ENCODE measurements at regions not wholly inside any gene's neighbourhood (a gene's known extent, or its start where the extent isn't known, plus 50 kb on each side); places are given as distances from the start of the nearest gene placed in this dataset.
A peak's percentile ranks its signal among the peaks of the same experiment; 100 is the strongest.

DNA sequence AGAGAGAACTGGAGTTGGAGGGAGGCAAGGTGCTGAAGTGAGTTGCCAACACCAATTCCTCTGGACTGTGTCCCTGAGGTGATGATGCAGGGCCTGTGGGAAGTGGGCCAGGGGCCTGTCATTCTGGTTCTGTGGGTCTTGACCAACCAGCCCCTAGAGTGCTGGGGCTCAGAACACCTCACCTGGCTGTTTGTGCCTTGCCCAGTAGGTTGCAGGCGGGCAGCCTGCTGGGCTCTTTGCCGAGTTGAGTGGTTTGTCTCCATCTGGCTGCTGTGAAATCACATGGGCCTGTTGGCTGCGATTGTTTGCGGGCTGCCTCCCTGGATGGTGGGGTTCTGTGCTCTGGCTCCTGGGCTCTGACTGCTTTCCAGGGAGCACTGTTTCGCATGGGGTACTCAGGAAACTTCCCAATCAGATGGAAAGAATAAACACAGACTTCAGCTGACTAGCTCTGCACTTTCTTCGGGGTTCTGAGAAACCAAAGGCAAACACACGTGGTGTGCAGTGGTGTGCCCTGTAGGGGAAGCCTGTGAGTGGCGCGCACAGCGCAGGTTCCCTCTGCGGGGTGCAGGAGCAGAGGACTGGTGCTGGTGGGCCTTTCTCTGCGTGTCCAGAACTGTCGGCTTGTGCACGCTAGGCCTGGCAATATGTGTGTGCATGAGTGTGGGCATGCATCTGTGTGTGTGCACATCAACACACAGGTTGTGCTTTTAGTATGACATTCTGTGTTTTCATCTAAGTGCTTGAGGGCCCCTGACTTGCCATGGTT is 95.1 kb downstream of the RHOU start:
- Mint-ChIP-seq H3K27ac (no peak overlapping the region), H3K9me3 (no peaks in the 10 kb centered on the region), H3K4me1 (peaks cover 45% of the 10 kb centered on the region), H3K36me3 (ENCODE audit: low read depth) (no peaks in the 10 kb centered on the region), H3K27me3 (peaks cover 19% of the 10 kb centered on the region), H3K4me3 (no peak overlapping the region)
- no peak for DNase-seq
- intact Hi-C loops (cut with micrococcal nuclease) = no loop called here

DNA sequence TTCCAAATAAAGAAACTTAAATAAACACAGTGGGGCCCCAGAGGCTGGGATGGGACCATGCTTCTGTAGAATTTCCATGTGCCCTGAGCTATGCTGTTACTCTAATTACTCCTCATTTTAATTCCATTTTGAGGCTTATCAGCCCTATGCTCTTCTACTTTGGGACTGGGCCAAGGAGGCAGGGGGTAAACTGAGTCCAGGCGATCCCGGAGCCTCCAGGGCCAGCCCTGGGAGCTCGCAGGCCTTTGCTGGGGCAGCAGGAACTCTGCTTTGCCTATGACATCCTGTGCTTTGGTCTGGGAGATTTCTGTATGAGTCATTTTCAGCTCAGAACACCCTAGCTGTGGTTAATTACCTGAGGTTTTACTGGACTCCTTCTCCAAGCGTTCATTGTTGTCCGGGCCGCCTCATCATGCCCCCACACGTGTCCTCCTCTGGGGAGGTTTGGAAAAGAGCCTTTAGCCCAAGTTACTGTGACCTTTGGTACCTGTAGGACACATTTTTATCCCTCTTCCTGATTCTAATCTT is 95.7 kb downstream of the RHOU start:
- Mint-ChIP-seq H3K27ac (no peak overlapping the region), H3K4me1 (peaks cover 42% of the 10 kb centered on the region), H3K4me3 (peak overlapping the region; percentile 12), H3K36me3 (ENCODE audit: low read depth) (no peaks in the 10 kb centered on the region), H3K27me3 (peaks cover 24% of the 10 kb centered on the region), H3K9me3 (no peaks in the 10 kb centered on the region)
- peak; percentile 68 for DNase-seq
- intact Hi-C loops (cut with micrococcal nuclease) = no loop called here

GRCh38 chr1:228833911-228834688 is 98.8 kb downstream of the RHOU start:
- Mint-ChIP-seq H3K27ac (no peak overlapping the region), H3K4me3 (no peak overlapping the region), H3K27me3 (peaks cover 26% of the 10 kb centered on the region), H3K9me3 (no peaks in the 10 kb centered on the region), H3K36me3 (ENCODE audit: low read depth) (no peaks in the 10 kb centered on the region), H3K4me1 (peaks cover 26% of the 10 kb centered on the region)
- DNase-seq = peak; percentile 53
- intact Hi-C loops (cut with micrococcal nuclease) = no loop called here

DNA sequence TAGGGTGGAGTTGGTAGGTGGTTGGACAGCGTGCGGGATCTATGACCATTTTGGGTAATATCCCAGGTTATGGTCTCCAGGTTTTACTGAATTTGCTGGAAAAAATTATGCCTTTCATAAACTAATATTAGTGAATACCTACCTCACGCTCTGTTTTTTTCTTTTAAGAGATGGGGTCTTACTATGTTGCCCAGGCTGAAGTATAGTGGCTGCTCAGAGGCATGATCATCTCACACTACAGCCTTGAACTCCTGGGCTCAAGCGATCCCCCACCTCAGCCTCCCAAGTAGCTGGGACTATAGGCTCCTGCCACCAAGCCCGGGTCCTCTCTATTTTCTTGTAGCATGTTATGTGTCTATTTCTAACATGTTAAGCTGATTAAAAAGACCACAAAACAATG is 100.2 kb downstream of the RHOU start:
- no peak for DNase-seq
- intact Hi-C loops (cut with micrococcal nuclease) = no loop called here
- peaks cover 17% of the 10 kb centered on the region for H3K4me1 Mint-ChIP-seq
- H3K4me3 Mint-ChIP-seq = no peak overlapping the region
- H3K36me3 Mint-ChIP-seq (ENCODE audit: low read depth) = no peaks in the 10 kb centered on the region
- H3K27me3 Mint-ChIP-seq = peaks cover 26% of the 10 kb centered on the region
- H3K9me3 Mint-ChIP-seq = no peaks in the 10 kb centered on the region
- H3K27ac Mint-ChIP-seq = no peak overlapping the region

- intact Hi-C loops (cut with micrococcal nuclease) = no loop called here
- H3K4me1 Mint-ChIP-seq = peaks cover 14% of the 10 kb centered on the region
- H3K4me3 Mint-ChIP-seq = no peak overlapping the region
- H3K9me3 Mint-ChIP-seq = no peaks in the 10 kb centered on the region
- H3K36me3 Mint-ChIP-seq (ENCODE audit: low read depth) = no peaks in the 10 kb centered on the region
- peak; percentile 43 for DNase-seq
- no peak overlapping the region for H3K27ac Mint-ChIP-seq
- H3K27me3 Mint-ChIP-seq = peaks cover 26% of the 10 kb centered on the region
Observed at GRCh38 chr1:228835911-228836310, 100.6 kb downstream of the RHOU start.

DNA sequence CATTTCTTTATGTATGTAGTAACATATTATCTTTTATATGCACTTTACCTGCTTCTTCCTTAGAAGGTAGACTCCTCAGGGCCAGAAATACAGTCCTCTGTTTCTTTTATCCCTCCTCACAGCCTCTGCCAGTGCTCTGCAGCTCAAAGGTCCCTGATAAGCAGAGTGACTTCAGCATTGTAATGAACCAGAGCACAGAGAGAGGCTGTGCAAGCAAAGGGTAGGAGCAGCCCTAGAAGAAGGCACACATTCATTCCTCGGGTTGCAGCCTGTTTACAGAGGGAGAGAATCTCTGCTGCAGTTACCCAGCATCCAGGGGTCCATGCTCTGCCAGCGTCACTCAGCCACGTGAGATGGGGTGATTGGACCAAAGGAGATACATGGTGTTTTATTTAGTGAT is 101.1 kb downstream of the RHOU start:
- no peak overlapping the region for H3K4me3 Mint-ChIP-seq
- intact Hi-C loops (cut with micrococcal nuclease) = no loop called here
- no peaks in the 10 kb centered on the region for H3K9me3 Mint-ChIP-seq
- H3K36me3 Mint-ChIP-seq (ENCODE audit: low read depth) = no peaks in the 10 kb centered on the region
- H3K27ac Mint-ChIP-seq = no peak overlapping the region
- peaks cover 26% of the 10 kb centered on the region for H3K27me3 Mint-ChIP-seq
- DNase-seq = peak; percentile 47
- peaks cover 9% of the 10 kb centered on the region for H3K4me1 Mint-ChIP-seq

DNA sequence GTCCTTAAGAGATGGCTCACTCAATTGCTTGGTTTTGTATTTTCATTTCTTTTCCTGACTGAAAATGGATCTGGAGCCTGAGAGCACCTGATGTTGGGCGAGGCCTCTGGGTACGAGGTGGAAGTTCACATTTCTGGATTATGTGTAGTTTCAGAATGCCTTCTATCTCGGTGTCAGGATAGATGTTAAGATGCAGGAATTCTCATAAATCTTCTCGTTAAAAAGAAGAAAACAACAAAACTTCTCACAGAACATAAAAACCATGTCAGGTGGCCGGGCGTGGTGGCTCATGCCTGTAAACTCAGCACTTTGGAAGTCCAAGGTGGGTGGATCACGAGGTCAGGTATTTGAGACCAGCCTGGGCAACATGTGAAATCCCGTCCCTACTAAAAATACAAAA is 101.8 kb downstream of the RHOU start:
- peaks cover 26% of the 10 kb centered on the region for H3K27me3 Mint-ChIP-seq
- intact Hi-C loops (cut with micrococcal nuclease) = no loop called here
- DNase-seq = peak; percentile 33
- H3K36me3 Mint-ChIP-seq (ENCODE audit: low read depth) = no peaks in the 10 kb centered on the region
- peaks cover 7% of the 10 kb centered on the region for H3K4me1 Mint-ChIP-seq
- H3K27ac Mint-ChIP-seq = no peak overlapping the region
- H3K4me3 Mint-ChIP-seq = no peak overlapping the region
- no peaks in the 10 kb centered on the region for H3K9me3 Mint-ChIP-seq

GRCh38 chr1:228837817-228838716 is 102.8 kb downstream of the RHOU start:
- peaks cover 5% of the 10 kb centered on the region for H3K4me1 Mint-ChIP-seq
- peaks cover 19% of the 10 kb centered on the region for H3K27me3 Mint-ChIP-seq
- H3K27ac Mint-ChIP-seq = no peak overlapping the region
- DNase-seq = peak; percentile 46
- no peak overlapping the region for H3K4me3 Mint-ChIP-seq
- H3K36me3 Mint-ChIP-seq (ENCODE audit: low read depth) = no peaks in the 10 kb centered on the region
- intact Hi-C loops (cut with micrococcal nuclease) = no loop called here
- H3K9me3 Mint-ChIP-seq = peaks cover 6% of the 10 kb centered on the region

DNA sequence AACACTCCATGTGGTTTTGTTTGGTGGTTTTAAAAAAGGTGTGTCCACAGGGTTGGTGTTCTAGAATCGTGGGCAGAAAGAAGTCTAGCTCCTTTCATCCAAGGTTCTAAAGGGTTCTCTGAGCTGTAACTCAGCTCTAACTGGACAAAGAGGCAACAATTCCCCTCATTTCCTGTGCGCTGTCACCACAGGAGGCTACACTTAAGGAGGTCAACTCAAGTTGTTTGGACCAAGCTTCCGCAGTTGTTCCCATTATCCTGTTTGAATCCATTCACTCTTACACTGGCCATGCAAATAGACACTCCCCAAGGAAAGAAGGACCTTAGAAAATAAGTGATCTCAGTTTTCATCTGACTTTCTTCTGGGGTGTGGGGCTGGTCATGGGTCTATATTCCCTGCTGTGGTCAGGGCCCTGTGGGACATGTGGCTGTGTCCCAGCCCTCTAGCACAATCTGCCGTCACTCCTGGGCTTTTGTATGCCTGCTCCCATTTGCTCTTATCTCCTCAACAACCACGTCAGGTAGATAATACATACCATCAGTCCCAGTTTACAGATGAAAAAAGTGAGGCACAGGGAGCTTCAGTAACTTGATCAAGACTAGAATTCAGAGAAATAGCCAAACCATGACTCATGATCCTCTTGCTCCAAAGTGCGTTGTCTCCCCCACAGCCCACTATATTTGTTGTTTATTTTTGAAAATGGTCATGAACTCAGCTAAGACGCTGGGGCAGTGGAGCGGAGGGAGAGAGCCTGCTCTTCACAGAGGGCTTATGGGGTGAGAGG is 103.6 kb downstream of the RHOU start:
- Mint-ChIP-seq H3K27ac (no peak overlapping the region), H3K36me3 (ENCODE audit: low read depth) (no peaks in the 10 kb centered on the region), H3K4me1 (peaks cover 5% of the 10 kb centered on the region), H3K9me3 (peaks cover 6% of the 10 kb centered on the region), H3K27me3 (peaks cover 18% of the 10 kb centered on the region), H3K4me3 (no peak overlapping the region)
- intact Hi-C loops (cut with micrococcal nuclease) = no loop called here
- DNase-seq = no peak

- no peak for DNase-seq
- Mint-ChIP-seq H3K4me1 (peaks cover 5% of the 10 kb centered on the region), H3K27ac (no peak overlapping the region), H3K27me3 (peaks cover 16% of the 10 kb centered on the region), H3K9me3 (peaks cover 6% of the 10 kb centered on the region), H3K4me3 (no peak overlapping the region), H3K36me3 (ENCODE audit: low read depth) (no peaks in the 10 kb centered on the region)
- intact Hi-C loops (cut with micrococcal nuclease) = no loop called here
Observed at GRCh38 chr1:228839656-228840055, 104.4 kb downstream of the RHOU start.

DNA sequence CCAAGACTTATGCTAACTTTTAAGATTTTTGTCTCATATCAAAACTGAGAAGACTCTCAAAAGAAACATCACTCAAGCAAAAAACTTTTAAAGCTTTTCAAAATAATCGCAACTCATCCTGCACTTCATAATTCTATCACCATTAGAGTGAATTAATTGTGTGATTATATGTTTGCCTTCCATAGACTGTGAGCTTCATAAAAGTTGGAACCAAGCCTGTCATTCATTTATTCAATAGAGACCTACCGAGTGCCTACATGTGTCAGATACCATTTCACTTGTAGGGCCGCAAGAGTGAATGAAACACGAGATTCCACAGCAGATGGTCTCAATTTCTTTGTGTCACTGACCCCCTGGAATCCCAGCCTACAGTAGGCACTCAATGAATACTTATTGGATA is 106.4 kb downstream of the RHOU start:
- H3K36me3 Mint-ChIP-seq (ENCODE audit: low read depth) = no peaks in the 10 kb centered on the region

DNA sequence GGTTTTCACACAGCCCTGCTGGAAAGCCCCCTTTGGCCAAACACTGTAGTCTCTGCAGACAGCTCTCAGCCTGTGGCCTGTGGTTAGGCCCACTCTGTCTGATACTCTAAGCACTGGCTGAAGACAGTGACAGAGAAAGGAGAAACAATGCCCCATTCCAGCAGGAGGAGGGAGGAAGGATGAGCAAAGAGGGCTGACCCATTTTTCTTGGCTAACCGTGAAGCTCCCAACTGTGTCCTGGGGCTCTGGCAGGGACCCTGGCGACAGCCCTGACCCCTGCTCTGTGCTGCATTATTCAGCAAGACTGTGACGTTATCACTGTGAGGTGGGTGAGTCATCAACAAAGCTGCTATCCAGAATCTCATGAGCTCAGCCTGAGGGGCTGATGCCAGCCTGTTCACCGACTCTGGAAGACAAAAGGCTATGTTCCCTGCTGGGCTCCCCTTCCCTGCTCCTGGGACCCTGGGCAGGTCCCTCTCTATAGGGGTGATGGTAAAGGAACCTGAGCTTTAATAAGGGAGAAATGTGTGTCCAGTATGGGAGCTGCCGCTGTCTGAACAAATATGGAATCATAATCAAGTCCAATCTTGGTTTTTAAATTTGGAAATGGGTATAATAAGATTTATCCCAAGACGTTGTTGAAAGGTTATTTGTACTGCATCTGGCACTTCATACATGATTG is 107.0 kb downstream of the RHOU start:
- intact Hi-C loops (cut with micrococcal nuclease) = no loop called here
- Mint-ChIP-seq H3K27ac (no peak overlapping the region), H3K4me3 (no peak overlapping the region), H3K27me3 (peaks cover 4% of the 10 kb centered on the region), H3K9me3 (peaks cover 6% of the 10 kb centered on the region), H3K4me1 (peaks cover 5% of the 10 kb centered on the region), H3K36me3 (ENCODE audit: low read depth) (no peaks in the 10 kb centered on the region)
- DNase-seq = peak; percentile 34

More for the DNA sequence above, 106.4 kb downstream of the RHOU start:
- H3K27ac Mint-ChIP-seq = no peak overlapping the region
- peaks cover 5% of the 10 kb centered on the region for H3K4me1 Mint-ChIP-seq
- peaks cover 6% of the 10 kb centered on the region for H3K9me3 Mint-ChIP-seq
- no peak overlapping the region for H3K4me3 Mint-ChIP-seq
- intact Hi-C loops (cut with micrococcal nuclease) = no loop called here
- peaks cover 4% of the 10 kb centered on the region for H3K27me3 Mint-ChIP-seq
- no peak for DNase-seq

Measured in activated CD4-positive, alpha-beta T cell treated with anti-CD3 and anti-CD28 coated beads, Interleukin-2, amount 10 ng/mL, durations not matched to agents 24 days and 14 days (primary cell).